Heart left ventricle (tissue), 16 donors: ENCODE measurements at regions not wholly inside any gene's neighbourhood (a gene's known extent, or its start where the extent isn't known, plus 50 kb on each side); places are given as distances from the start of the nearest gene placed in this dataset.

ENCODE experiments used
- ATAC-seq, 4 donors: fragments of 200-7000 bp; cut with Tn5 transposase; one replicate each; pipeline ENCODE4 v1.9.1; 2020 to 2022; ENCODE audit warnings: moderate library complexity in 4 of 4, mild to moderate bottlenecking in 3 of 4, moderate number of reproducible peaks in 1 of 4
- DNase-seq, 5 donors: peaks; one replicate each; pipeline ENCODE4 v3.0.0-alpha.2; 2020
- H3K27ac ChIP-seq, 12 donors: fragments of 200-600 bp; sonication (generic) in 4 of 12; one replicate each; pipeline versions ENCODE4 v1.5.0 to v1.8.0; 2016 to 2022; ENCODE audit warnings: mild to moderate bottlenecking in 2 of 12
- H3K27me3 ChIP-seq, 9 donors: fragments of 200-600 bp; sonication (generic) in 2 of 9; one replicate each; pipeline versions ENCODE4 v1.5.1 to v1.8.0; 2016 to 2022; ENCODE audit warnings: mild to moderate bottlenecking in 3 of 9
- H3K36me3 ChIP-seq, 9 donors: fragments of 200-600 bp; sonication (generic) in 2 of 9; one replicate each; pipeline versions ENCODE4 v1.5.0 to v1.8.0; 2018 to 2022; ENCODE audit warnings: mild to moderate bottlenecking in 2 of 9
- H3K4me1 ChIP-seq, 12 donors: fragments of 200-600 bp; sonication (generic) in 4 of 12; one replicate each; pipeline versions ENCODE4 v1.5.0 to v1.8.0; 2016 to 2022; ENCODE audit warnings: mild to moderate bottlenecking in 3 of 12
- H3K4me3 ChIP-seq, 12 donors: fragments of 200-600 bp; sonication (generic) in 4 of 12; one replicate each; pipeline versions ENCODE4 v1.5.0 to v1.8.0; 2017 to 2022; ENCODE audit warnings: mild to moderate bottlenecking in 9 of 12, moderate library complexity in 4 of 12
- H3K9me3 ChIP-seq, 12 donors: fragments of 200-600 bp; sonication (generic) in 4 of 12; one replicate each; pipeline versions ENCODE4 v1.5.0 to v1.8.0; 2016 to 2022; ENCODE audit warnings: mild to moderate bottlenecking in 1 of 12
- POLR2A ChIP-seq, 2 donors: fragments of 450-650 bp; IDR thresholded peaks; one replicate each; pipeline ENCODE4 v1.6.1; 2017; ENCODE audit warnings: antibody characterized with exemption in 2 of 2, mild to moderate bottlenecking in 2 of 2, moderate library complexity in 2 of 2
- WGBS, 4 donors: extraction: QIAGEN DNeasy Blood & Tissue Kit in 2 of 4; methylation state at CpG; one replicate each; pipeline versions ENCODE4 v1.1.5 to v1.1.7; 2013 to 2018; 5-methylcytosine and 5-hydroxymethylcytosine counted together
- intact Hi-C, 10 donors: fragments of 100-400 bp; cut with DNase I; formaldehyde crosslinking; loops; one replicate each; pipeline versions ENCODE4 v1.11.1 to v1.14.2; 2022
- TF ChIP-seq, protein P1 (sequence below), 12 donors: fragments of 200-600 bp; sonication (generic) in 4 of 12; IDR thresholded peaks; one replicate each; pipeline versions ENCODE4 v1.5.0 to v1.8.0; 2018 to 2022; ENCODE audit warnings: antibody characterized with exemption in 12 of 12, mild to moderate bottlenecking in 5 of 12
- donor health status: ischemic (EF 13 %, LVEDD 7.1; RV severe dilation, severe dysfunction).
- donor health status: healthy with polysubstance abuse.
- donor health status: DM: no; HTN: yes; CAD: no.
- donor health status: DM: no; HTN: no; CAD: no.
- donor health status: ischemic (EF 25% LVEDD 6.9; RV normal size, moderate dysfunction).
- donor health status: ischemic (EF 25% LVEDD 5.7; RV mildly dilated, moderate dysfunction).
- donor health status: healthy.
- donor health status: DM: yes; HTN: yes; CAD: no.
- donor health status: ischemic (EF 35%, LVEDD 5.7; RV mildly dilated, moderate dysfunction).
- donor health status: nonischemic (EF 11% LVEDD 7.7; RV severe dilation, severe dysfunction).
- donor health status: DM: yes; HTN: yes; CAD: no.
- donor health status: PGD.
- donor health status: ischemic (EF 29% LVEDD 5.4; RV normal size, mild dysfunction).
- donor health status: nonischemic (EF 23%, LVEDD 6.1; RV moderate dilation, normal function).

DNA sequence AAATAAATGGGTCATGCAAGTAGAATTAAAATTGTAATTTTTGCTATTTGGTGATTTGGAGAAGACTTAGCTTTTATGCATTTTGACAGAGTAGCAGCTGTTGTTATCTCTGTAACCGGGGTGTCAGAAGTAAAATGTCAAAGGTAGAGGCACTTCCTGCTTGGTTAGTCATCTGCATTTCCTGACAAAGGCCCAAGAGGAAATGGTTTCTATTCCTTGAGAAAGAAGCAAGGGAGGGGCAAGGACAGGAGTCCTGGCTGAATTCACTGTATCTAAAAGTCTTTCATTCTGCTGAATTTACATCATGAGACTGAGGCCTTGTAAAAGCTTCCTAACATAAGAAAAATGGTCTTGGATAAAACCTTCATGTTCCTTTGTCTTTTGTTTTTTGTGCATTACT lies 550.9 kb upstream of the BOD1L1 start:
- no peak for TF ChIP-seq POLR2A (IDR thresholded peaks at IDR 0.05)
- TF ChIP-seq, protein P1, sequence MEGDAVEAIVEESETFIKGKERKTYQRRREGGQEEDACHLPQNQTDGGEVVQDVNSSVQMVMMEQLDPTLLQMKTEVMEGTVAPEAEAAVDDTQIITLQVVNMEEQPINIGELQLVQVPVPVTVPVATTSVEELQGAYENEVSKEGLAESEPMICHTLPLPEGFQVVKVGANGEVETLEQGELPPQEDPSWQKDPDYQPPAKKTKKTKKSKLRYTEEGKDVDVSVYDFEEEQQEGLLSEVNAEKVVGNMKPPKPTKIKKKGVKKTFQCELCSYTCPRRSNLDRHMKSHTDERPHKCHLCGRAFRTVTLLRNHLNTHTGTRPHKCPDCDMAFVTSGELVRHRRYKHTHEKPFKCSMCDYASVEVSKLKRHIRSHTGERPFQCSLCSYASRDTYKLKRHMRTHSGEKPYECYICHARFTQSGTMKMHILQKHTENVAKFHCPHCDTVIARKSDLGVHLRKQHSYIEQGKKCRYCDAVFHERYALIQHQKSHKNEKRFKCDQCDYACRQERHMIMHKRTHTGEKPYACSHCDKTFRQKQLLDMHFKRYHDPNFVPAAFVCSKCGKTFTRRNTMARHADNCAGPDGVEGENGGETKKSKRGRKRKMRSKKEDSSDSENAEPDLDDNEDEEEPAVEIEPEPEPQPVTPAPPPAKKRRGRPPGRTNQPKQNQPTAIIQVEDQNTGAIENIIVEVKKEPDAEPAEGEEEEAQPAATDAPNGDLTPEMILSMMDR (IDR thresholded peaks at IDR 0.05) = no peak
- Histone ChIP-seq H3K4me3 (no peak overlapping the region), H3K4me1 (peaks cover 0 to 19% (median 0%) of the 10 kb centered on the region in 12 donors), H3K36me3 (no peaks in the 10 kb centered on the region), H3K27ac (peak overlapping the region in 1 of 12 donors; percentile 6), H3K27me3 (no peaks in the 10 kb centered on the region), H3K9me3 (no peaks in the 10 kb centered on the region)
- DNase-seq (no peak), ATAC-seq (peak in 3 of 4 donors; percentile 36 to 73 (median 56))
- 27 to 46% (median 32%) methylated on average over 1 of the region's 1 CpG for WGBS, 4 donors
- intact Hi-C loops = no loop called here

DNA sequence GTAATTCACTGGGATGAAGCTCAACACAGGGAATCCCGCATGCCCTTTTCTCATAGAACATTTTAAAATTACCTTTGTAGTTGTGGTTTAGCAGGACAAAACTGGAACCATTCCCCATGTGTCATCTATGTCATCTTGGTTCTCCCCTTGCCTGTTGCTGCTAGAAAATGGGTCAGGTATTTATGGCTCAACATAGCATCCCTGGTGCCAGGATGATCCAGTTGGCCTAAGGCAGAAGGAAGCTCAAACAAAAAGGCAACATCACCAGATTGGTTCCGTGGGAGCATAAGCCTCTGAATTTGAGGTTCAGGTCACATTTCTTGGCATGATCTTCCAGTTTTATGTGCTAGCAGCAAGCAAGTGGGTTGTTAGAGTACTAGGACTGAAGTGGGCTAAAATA lies 552.6 kb upstream of the BOD1L1 start:
- intact Hi-C loops = no loop called here
- WGBS, 4 donors = 91 to 92% (median 91%) methylated on average over 2 of the region's 2 CpGs

GRCh38 chr4:14180983-14181601 lies 553.6 kb upstream of the BOD1L1 start:
- no peak for TF ChIP-seq POLR2A (IDR thresholded peaks at IDR 0.05)
- TF ChIP-seq, protein P1 (IDR thresholded peaks at IDR 0.05) = no peak
- H3K27me3 ChIP-seq = no peaks in the 10 kb centered on the region
- WGBS, 4 donors = 60 to 68% (median 64%) methylated on average over 6 of the region's 6 CpGs
- H3K36me3 ChIP-seq = no peaks in the 10 kb centered on the region
- H3K4me3 ChIP-seq = no peak overlapping the region
- peaks cover 0 to 22% (median 8%) of the 10 kb centered on the region in 12 donors for H3K4me1 ChIP-seq
- intact Hi-C loops = no loop called here
- no peaks in the 10 kb centered on the region for H3K9me3 ChIP-seq
- H3K27ac ChIP-seq = no peak overlapping the region
- DNase-seq (no peak), ATAC-seq (no peak)

More for the DNA sequence above, 552.6 kb upstream of the BOD1L1 start:
- Histone ChIP-seq H3K36me3 (no peaks in the 10 kb centered on the region), H3K9me3 (no peaks in the 10 kb centered on the region), H3K4me1 (peaks cover 0 to 22% (median 8%) of the 10 kb centered on the region in 12 donors), H3K27ac (no peak overlapping the region), H3K27me3 (no peaks in the 10 kb centered on the region), H3K4me3 (no peak overlapping the region)
- ATAC-seq = no peak
- no peak for DNase-seq
- TF ChIP-seq POLR2A (IDR thresholded peaks at IDR 0.05) = no peak
- TF ChIP-seq, protein P1 (IDR thresholded peaks at IDR 0.05) = no peak

DNA sequence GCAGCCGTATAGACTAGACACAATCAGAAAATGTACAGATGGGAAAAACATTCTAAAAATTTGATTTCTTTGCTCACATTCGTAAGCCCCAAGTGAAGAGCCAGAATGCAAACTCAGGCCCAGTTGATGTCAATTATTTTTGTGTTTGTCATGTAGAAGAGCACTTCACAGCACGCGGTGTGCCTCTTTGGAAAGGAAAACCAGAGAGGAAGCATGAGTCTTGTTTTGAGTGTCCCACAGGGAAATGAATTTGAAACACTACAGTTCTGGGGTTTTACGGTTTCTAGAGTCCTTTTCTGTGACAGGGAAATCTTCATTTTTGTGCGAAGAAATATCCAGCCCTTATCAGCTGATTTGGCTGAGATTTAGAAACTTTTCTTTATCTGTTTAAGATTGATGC lies 554.6 kb upstream of the BOD1L1 start:
- DNase-seq (no peak), ATAC-seq (no peak)
- H3K9me3 ChIP-seq = no peaks in the 10 kb centered on the region
- no peak overlapping the region for H3K4me3 ChIP-seq
- H3K36me3 ChIP-seq = no peaks in the 10 kb centered on the region
- WGBS, 4 donors = 51 to 66% (median 55%) methylated on average over 6 of the region's 6 CpGs
- H3K27ac ChIP-seq = no peak overlapping the region
- no peak for TF ChIP-seq POLR2A (IDR thresholded peaks at IDR 0.05)
- H3K4me1 ChIP-seq = peaks cover 0 to 22% (median 8%) of the 10 kb centered on the region in 12 donors
- H3K27me3 ChIP-seq = no peaks in the 10 kb centered on the region
- intact Hi-C loops = no loop called here

DNA sequence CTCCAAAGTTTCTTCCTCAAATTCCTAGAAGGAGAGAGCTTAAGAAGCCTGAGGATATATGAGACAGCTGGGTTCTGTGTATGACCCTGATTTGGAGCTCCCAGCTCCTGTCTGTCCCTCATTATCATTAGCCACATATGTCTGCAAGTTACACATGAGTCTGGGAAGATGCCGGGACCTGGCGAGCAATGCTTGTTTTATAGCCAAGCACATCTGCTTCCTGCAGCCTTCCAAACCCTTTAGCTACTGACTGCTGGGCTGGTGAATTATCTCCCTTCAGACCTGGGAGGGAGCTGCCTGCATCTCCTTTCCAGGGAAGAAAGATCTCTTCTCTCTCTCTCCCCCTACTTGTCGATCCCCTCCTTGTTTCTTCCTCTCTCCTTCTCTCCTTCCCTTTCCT lies 556.7 kb upstream of the BOD1L1 start:
- Histone ChIP-seq H3K4me1 (peaks cover 0 to 11% (median 2%) of the 10 kb centered on the region in 12 donors), H3K27ac (no peak overlapping the region), H3K4me3 (no peak overlapping the region), H3K36me3 (no peaks in the 10 kb centered on the region), H3K27me3 (no peaks in the 10 kb centered on the region), H3K9me3 (no peaks in the 10 kb centered on the region)
- intact Hi-C loops = no loop called here
- ATAC-seq (peak; percentile 32 to 71 (median 42)), DNase-seq (peak in 4 of 5 donors; percentile 30 to 58 (median 32))
- 8 to 17% (median 14%) methylated on average over 3 of the region's 3 CpGs for WGBS, 4 donors
- no peak for TF ChIP-seq POLR2A (IDR thresholded peaks at IDR 0.05)
- TF ChIP-seq, protein P1 (IDR thresholded peaks at IDR 0.05) = no peak
